ENCODE measurements at regions not wholly inside any gene's neighbourhood (a gene's known extent, or its start where the extent isn't known, plus 50 kb on each side); places are given as distances from the start of the nearest gene placed in this dataset.

- peaks cover 8% of the 10 kb centered on the region for H3K4me1 Mint-ChIP-seq
- peaks cover 4% of the 10 kb centered on the region for H3K27me3 Mint-ChIP-seq (ENCODE audit: low read depth, poor library complexity)
Observed at GRCh38 chrX:42075032-42075431, 151.7 kb upstream of the CASK start.

DNA sequence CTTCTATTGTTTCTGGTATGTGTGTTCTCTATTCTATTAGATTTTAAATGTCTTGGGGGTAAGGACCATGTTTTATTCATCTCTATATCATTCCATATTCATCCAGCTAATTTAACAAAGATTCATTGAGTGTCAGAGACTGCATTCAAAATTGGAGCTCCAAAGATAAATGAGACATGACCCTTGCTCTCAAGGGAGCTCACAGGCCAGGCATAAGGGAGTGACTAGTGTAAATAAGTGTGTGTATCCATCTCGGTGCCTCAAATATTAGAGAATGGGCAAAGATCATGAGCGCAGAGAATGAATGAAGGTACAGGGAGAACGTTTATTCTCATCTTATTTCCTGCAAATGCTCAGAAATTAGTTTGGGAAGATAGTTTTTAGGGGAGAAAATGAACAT is 150.1 kb upstream of the CASK start:
- no peak for TF ChIP-seq CTCF (IDR thresholded peaks at IDR 0.05)
- peaks cover 4% of the 10 kb centered on the region for H3K27me3 Mint-ChIP-seq (ENCODE audit: low read depth, poor library complexity)
- H3K9me3 Mint-ChIP-seq, result peaks cover 15% of the 10 kb centered on the region
- no peak overlapping the region for H3K4me3 Mint-ChIP-seq
- no peak for DNase-seq
- no peaks in the 10 kb centered on the region for H3K36me3 Mint-ChIP-seq (ENCODE audit: low read depth)
- H3K4me1 Mint-ChIP-seq, result peaks cover 8% of the 10 kb centered on the region
- H3K27ac Mint-ChIP-seq, result peak overlapping the region; percentile 7

More at GRCh38 chrX:42075032-42075431, 151.7 kb upstream of the CASK start:
- no peak for TF ChIP-seq CTCF (IDR thresholded peaks at IDR 0.05)
- no peak overlapping the region for H3K27ac Mint-ChIP-seq
- no peaks in the 10 kb centered on the region for H3K36me3 Mint-ChIP-seq (ENCODE audit: low read depth)
- peaks cover 23% of the 10 kb centered on the region for H3K9me3 Mint-ChIP-seq
- no peak for DNase-seq
- H3K4me3 Mint-ChIP-seq, result no peak overlapping the region

DNA sequence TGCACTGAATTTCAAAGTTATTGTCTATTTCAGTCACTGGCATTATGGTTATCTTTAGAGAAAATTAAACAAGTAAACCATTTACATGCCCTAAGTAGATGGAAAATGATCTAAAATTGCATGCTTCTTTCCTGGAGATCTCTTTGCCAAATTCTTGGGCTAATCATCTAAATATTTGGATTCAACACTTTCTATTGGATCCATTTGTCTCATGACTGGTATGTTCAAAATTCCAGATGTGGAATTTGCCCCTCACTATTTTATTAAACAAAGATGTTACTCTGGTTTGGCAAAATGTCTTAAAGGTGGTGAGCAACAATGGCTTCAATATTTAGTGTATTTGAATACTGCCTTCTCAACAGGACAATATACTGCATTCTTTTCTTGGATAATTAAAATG is 147.5 kb upstream of the CASK start:
- TF ChIP-seq CTCF (IDR thresholded peaks at IDR 0.05), result no peak
- H3K4me3 Mint-ChIP-seq, result no peak overlapping the region
- H3K4me1 Mint-ChIP-seq, result peaks cover 8% of the 10 kb centered on the region
- no peak for DNase-seq
- peaks cover 13% of the 10 kb centered on the region for H3K9me3 Mint-ChIP-seq
- no peaks in the 10 kb centered on the region for H3K36me3 Mint-ChIP-seq (ENCODE audit: low read depth)
- no peak overlapping the region for H3K27ac Mint-ChIP-seq
- peaks cover 4% of the 10 kb centered on the region for H3K27me3 Mint-ChIP-seq (ENCODE audit: low read depth, poor library complexity)

- no peak for TF ChIP-seq CTCF (IDR thresholded peaks at IDR 0.05)
- H3K9me3 Mint-ChIP-seq, result peaks cover 22% of the 10 kb centered on the region
Observed at GRCh38 chrX:42054256-42054655, 130.9 kb upstream of the CASK start.

DNA sequence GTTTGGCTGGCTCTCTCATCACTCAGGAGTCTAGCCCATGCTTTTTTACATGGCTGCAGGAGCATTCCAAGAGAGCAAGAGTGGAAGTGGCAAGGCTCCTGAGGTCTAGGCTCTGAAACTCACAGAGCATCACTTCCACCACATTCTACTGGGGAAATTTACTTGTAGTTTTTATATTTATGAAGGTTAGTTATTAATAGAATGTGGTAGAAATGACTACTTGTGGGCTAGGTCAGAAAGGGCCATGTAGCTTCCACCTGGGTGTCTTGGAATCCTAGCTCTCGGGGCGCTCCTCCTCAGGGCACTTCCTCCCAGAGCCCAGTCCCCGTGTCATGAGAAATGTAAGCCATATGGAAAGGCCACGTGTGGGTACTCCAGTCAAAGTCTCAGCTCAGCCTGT is 127.0 kb upstream of the CASK start:
- no peak for TF ChIP-seq CTCF (IDR thresholded peaks at IDR 0.05)
- peaks cover 16% of the 10 kb centered on the region for H3K9me3 Mint-ChIP-seq
- H3K27me3 Mint-ChIP-seq (ENCODE audit: low read depth, poor library complexity), result peaks cover 5% of the 10 kb centered on the region
- H3K4me1 Mint-ChIP-seq, result no peaks in the 10 kb centered on the region
- no peak for DNase-seq
- H3K36me3 Mint-ChIP-seq (ENCODE audit: low read depth), result no peaks in the 10 kb centered on the region
- no peak overlapping the region for H3K27ac Mint-ChIP-seq
- H3K4me3 Mint-ChIP-seq, result no peak overlapping the region

More at GRCh38 chrX:42054256-42054655, 130.9 kb upstream of the CASK start:
- Mint-ChIP-seq H3K4me3 (no peak overlapping the region), H3K27me3 (ENCODE audit: low read depth, poor library complexity) (peaks cover 5% of the 10 kb centered on the region), H3K36me3 (ENCODE audit: low read depth) (no peaks in the 10 kb centered on the region), H3K27ac (no peak overlapping the region), H3K4me1 (no peaks in the 10 kb centered on the region)
- DNase-seq, result no peak

DNA sequence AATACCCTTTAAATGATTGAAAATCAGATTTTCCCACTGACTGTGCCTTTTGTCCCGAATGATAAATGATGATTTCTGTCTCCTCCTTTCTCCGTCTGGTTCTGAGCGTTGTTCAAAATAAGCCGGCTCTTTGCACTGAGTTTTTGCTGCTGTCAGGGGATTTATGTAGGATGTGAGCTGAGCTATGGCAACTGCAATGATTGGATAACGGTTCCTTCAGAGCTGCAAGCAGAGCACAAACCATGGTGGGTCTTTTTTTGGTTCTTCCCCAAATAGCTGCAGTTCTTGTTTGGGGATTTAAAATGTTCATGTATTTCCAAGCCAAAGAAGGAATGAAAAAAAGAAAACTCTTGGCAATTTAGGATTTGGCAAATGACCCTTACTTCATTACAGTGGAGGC is 124.5 kb upstream of the CASK start:
- DNase-seq, result no peak
- Mint-ChIP-seq H3K4me1 (peaks cover 5% of the 10 kb centered on the region), H3K9me3 (peaks cover 16% of the 10 kb centered on the region), H3K36me3 (ENCODE audit: low read depth) (no peaks in the 10 kb centered on the region), H3K4me3 (no peak overlapping the region), H3K27me3 (ENCODE audit: low read depth, poor library complexity) (peaks cover 2% of the 10 kb centered on the region), H3K27ac (peak overlapping the region; percentile 10)
- TF ChIP-seq CTCF (IDR thresholded peaks at IDR 0.05), result no peak
